GM18858 (cell line): ENCODE measurements at regions not wholly inside any gene's neighbourhood (a gene's known extent, or its start where the extent isn't known, plus 50 kb on each side); places are given as distances from the start of the nearest gene placed in this dataset.

Experiments used
- ATAC-seq: cut with Tn5 transposase; IDR thresholded peaks from one replicate; pipeline ENCODE4 v1.9.1; 2021; ENCODE audit not compliant: unreplicated experiment

DNA sequence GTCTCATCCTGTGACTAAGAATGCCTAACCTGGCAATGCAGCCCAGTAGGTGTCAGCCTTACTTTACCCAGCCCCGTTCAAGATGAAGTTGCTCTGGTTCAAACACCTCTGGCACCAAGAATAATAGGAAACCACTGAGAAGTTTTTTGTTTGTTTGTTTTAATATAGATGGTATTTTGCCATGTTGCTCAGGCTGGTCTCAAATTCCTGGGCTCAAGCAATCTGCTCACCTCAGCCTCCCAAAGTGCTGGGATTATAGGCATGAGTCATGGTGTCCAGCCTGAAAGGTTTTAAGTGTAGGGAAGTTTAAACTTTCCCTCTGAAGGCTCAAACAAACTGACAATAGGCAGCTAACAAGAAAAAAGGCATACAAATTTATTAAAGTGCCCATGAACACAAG, 51.2 kb upstream of the ABCC4 start:
- no peak for ATAC-seq

DNA sequence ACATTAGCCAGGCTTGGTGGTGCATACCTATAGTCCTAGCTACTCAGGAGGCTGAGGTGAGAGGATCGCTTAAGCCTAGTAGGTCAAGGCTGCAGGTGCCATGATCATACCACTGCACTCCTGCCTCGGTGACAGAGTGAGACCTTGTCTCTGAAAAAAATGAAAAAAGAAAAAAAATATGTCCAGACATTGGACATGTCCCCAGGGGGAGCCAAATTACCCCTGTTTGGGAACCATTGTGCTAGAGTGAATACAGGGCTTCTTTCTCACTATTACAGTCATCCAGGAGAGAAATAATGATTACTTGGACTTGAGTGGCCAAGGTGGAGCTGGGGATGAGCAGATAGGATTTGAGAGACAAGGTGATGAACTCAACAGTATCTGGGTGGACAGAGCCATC, 52.9 kb upstream of the ABCC4 start:
- no peak for ATAC-seq

DNA sequence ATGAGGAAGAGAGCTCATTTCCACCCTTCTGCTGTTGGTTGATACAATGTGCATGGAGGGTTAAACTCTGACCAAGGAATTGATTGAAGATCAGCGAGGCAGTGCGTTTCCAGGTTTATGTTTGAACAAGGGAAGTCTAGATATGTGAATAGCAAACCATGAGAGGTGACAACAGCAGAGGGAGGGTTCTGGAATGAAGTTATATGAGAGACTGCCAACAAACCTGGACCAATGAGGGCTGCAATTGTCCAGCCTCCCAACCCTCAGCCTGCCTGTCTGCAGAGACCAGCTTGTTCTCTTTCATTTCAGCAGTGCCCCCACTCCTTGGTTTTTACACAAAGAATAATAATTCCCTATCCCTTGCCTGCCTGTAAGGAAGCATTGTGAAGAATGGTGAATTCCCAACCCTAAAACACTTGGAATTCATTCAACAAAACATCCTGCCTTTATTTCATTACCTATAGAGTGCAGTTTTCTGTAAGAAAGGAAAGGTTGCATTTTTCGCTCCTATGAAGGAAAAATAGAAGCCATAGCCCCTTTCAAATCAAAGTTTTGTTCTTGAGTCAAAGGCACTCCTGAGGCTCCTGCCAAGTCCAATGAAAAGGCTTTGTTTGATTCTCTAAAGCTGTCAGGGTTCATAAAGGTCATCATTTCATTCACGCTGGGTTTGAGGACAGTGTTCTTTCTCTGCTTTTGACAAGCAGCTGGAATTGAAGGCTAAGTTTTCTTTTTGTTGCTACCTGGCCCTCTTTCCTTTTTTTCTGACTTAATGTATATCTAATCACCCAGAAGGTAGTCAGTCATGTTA, 53.6 kb upstream of the ABCC4 start:
- ATAC-seq = no peak

DNA sequence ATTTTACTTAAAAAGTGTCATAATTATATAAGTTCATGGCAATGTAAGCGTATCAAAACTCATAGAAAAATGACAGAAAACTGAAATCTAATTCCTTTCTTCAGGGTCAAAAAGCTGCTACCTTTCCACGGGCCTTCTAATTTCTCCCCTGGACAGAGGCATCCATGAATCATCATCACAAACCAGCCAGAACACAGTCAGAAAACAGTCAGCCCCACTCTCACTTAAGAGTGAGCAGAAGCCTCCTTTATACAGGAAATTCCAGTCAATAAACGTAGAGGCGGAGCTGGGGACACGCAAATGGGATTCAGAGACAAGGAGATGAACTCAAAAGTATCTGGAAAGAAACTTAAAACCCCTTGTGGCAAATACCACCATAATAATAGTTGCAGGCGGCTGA, 54.2 kb upstream of the ABCC4 start:
- no peak for ATAC-seq

DNA sequence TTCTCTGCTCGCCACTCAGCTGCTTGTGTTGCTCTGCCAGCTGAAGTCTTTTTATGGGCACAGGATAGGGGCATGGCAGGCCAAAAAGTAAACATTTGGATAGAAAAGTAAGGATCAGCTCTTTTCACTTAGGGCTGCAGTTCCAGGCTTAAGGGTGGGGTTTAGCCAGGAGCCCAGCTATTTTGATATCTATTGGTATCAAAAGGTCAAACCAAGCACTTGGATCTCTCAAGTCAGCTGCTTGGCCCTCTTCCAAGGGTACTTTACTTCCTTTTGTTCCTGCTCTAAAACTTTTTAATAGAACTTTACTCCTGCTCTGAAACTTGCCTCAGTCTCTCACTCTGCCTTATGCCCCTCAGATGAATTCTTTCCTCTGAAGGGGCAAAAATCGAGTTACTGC, 55.7 kb upstream of the ABCC4 start:
- ATAC-seq = no peak

DNA sequence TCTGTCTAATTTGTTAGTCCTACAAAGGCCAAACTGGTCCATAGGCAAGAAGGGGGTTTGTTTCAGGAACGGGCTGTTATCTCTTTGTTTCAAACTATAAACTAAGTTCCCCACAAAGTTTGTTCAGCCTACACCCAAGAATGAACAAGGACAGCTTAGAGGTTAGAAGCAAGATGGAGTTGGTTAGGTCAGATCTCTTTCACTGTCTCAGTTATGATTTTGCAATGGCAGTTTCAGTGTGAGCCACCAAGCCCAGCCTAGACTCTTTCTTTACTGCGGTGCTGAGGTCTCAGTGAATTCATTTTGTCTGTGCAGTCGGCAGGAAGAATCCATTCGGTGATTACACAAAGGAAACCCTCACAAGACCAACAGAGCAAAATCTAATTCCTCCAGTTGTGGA, 56.6 kb upstream of the ABCC4 start:
- no peak for ATAC-seq

DNA sequence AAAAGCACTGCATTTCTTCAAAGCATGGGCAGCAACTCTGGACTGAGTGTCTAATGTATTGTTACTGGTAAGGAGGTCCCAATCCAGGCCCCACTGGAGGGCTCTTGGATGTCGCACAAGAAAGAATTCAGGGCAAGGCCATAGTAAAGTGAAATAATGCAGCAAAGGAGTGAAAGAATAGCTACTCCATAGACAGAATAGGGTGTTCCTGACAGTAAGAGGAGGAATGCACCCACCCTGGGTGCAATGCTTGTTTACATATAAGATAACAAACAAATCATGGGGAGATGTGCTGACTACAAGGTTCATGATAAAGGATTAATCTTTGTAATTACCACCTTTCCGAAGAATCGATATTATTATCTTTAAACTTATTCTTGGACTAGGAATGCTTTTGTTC, 58.8 kb upstream of the ABCC4 start:
- ATAC-seq = no peak

DNA sequence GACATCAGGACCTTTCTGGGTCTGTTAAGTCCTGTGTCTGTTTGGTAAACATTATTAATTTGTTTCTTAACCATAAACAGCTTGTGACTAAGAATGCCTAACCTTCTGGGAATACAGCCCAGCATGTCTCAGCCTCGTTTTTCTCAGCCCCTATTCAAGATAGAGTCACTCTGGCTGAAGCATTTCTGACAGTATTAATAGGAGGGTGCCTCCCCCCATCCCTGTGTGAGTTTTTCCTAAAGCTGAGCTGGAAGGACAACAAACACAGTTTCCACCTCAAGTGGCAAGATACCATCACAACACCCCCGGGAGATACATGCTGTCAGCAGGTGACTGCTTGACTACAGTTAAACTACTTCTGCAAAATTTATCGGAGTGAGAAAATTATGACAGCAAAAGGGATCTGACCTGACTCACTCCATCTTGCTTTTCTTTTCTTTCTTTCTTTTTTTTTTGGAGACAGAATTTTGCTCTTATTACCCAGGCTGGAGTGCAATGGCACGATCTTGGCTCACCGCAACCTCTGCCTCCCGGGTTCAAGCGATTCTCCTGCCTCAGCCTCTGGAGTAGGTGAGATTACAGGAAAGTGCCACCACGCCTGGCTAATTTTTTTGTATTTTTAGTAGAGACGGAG, 59.3 kb upstream of the ABCC4 start:
- no peak for ATAC-seq

DNA sequence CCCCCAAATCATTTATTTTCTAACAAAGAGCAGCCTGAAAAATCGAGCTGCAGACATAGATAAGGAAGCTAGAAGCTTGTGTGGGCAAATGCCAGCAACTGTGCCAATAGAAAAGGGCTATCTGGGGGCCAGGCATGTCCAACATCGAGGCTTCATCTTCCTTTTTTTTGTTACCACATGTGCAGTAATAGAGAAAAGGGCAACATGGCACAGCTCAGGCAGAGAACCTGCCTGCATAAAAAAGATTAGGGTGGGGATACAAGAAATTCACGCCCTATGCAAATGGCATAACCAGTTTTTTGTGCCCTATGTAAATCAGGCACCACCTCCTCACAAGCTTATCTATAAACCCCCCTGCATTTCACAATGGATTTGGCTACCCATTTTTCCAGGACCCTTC, 60.4 kb upstream of the ABCC4 start:
- ATAC-seq = no peak

DNA sequence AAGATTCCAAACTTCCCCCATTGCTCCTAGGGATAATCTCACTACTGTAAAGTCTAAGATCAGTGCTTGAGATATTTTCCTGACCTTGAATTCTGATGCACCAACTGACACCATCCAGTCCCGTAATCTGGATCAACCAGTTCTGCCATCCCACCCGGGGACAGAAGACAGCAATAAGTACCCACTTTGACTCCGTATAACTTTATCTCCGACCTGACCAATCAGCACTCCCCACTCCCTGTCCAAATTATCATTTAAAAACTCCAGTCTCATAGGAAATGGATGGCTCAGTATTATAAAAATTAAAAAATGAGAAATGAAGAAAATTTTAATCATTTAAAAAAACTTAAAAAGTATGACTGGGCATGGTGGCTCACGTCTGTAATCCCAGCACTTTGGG, 61.4 kb upstream of the ABCC4 start:
- ATAC-seq = no peak

DNA sequence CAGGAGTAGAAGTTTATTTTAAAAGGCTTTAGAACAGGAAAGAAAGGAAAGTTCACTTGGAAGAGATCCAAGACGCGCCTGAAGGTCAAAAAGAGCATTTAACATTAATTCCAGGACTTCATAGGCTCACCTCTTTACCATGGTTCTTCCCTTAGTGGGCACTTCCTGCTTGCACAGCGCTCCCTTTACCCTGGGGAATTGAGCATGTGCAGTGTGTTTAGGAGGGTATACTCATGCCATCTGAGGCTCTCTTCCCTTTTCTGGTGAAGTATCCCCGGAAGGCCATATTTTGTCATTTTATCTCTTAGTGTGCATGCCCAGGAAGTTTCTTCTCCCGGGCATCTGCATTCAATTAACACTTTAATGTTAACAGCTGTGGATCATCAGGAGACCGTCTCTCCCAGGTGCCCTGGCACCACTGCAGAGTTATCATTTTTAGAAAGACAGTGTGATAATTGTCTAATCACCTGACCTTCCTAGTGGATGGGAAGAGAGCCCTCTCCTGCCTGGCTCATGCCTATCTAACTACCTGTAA, 66.1 kb upstream of the ABCC4 start:
- no peak for ATAC-seq

DNA sequence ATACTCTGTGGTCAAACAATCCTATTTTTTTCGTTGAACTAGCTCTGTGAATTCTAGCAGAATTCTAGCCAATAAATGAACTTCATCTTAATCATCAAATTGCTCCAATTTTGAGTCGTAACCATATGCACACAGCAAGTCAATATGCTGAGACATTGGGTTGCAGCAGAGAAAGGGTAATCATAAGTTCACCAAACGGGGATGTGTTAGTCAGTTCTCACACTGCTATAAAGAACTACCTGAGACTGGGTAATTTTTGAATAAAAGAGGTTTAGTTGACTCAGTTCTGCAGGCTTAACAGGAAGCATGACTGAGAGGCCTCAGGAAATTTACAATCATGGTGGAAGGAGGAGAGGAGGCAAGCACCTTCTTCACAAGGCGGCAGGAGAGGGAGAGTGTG, 67.7 kb upstream of the ABCC4 start:
- no peak for ATAC-seq

DNA sequence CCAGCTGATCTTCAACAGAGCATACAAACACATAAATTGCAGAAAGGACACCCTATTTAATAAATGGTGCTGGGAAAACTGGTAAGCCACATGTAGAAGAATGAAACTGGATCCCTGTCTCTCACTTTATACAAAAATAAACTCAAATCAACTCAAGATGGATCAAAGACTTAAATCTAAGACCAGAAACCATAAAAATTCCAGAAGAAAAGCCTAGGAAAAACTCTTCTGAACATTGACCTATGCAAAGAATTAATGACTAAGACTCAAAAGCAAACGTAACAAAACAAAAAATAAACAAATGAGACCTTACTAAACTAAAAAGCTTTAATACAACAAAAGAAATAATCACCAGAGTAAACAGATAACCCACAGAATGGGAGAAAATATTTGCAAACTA, 74.5 kb upstream of the ABCC4 start:
- no peak for ATAC-seq

DNA sequence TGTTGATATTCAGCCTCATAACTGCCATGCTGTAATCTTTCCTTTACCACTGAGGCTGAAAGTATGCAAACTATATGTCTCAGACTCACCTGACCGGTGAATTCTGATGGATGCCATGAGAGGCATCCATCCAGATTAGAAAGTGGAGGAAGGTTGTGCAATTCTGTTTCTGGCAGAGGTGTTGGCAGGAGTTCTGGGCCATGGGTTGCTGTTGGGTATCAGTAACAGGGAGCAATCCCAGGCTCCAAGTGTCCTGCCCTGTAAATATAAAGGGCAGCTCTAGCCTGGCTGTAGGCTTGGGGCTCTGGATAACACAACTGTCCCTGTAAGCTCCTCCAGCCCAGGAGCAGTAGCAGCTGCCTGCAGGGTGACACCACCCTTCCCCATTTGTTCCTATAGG, 77.4 kb upstream of the ABCC4 start:
- no peak for ATAC-seq

DNA sequence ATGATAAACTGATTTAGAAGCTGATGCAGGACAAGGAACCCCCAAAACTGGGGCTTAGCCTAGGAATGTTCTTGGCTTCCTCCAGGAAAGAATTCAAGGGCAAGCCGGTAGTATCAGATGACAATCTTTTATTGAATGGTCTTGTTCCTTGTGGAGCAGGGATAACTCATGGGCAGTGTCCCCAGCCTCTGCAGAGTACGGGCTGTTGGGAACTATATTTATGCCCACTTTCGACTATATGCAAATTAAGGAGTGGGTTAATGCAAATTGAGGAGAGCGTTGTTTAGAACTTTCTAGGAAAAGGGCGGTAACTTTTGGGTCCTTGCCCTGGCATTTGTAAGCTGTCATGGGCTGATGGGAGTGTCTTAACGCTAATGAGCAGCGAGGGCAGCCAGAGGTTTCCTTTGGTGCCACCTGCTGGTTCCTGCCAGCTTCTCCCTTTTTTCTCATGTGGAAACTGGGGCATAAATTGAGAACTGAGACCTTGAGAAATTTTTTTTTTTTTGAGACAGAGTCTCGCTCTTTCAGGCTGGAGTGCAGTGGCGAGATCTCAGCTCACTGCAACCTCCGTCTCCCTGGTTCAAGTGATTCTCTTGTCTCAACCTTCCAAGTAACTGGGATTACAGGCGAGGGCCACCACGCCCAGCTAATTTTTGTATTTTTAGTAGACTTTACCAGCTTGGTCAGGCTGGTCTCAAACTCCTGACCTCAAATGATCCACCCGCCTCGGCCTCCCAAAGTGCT, 79.4 kb upstream of the ABCC4 start:
- peak; percentile 82 for ATAC-seq

DNA sequence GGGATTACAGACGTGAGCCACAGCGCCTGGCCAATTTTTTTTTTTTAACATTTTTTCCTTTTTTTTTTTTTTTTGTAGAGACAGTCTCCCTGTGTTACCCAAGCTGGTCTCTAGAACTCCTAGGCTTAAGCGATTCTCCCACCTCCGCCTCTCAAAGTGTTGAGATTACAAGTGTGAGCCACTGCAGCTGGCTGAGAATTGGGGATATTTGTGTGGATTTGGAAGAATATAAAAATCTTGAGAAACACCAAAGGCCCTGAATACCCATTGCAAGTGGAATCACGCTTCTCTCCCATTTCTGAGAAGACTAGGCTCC, 79.9 kb upstream of the ABCC4 start:
- ATAC-seq = no peak

DNA sequence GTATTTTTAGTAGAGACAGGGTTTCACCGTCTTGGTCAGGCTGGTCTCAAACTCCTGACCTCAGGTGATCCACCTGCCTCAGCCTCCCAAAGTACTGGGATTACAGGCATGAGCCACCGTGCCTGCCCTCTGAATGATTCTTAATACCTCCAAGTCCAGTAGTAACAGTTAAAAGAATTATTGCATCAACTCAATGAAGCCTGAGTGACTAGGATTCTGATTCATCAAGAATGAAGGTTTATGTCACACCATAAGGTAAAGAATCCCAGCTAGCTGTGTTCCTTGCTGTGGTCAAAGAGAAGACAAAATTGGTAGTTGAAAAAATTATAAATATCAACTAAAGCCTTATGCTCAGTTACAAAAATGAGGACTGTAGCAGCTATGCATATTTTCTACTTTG, 81.2 kb upstream of the ABCC4 start:
- no peak for ATAC-seq

DNA sequence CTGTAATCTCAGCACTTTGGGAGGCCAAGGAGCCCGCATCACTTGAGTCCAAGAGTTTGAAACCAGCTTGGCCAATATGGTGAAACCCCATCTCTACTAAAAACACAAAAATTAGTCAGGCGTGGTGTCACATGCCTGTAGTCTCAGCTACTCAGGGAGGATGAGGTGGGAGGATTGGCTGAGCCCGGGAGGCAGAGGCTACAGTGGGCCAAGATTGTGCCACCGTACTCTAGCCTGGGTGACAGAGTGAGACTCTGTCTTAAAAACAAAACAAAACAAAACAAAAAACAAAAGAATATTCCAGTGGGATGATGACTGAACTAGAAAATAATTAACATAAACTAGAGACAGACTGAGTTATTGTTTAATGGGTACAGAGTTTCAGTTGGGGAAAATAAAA, 81.7 kb upstream of the ABCC4 start:
- no peak for ATAC-seq

DNA sequence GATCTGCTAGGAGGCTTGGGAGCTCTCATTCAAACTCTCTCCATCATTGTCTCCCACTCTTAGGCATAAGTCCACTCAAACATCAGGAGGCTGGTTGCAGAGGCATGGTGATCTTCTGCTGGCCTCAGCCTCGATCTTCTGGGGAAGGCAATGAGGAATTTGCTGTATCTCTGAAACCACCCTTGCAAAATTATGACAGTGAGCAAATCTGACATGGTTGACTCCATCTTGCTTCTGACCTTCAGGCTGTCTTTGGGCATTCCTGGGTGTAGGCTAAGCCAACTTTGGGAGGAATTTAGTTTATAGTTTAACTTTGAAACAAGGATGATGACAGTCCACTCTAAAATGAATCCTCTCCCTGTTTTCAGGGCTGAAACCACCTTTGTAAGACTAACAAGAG, 84.1 kb upstream of the ABCC4 start:
- no peak for ATAC-seq

DNA sequence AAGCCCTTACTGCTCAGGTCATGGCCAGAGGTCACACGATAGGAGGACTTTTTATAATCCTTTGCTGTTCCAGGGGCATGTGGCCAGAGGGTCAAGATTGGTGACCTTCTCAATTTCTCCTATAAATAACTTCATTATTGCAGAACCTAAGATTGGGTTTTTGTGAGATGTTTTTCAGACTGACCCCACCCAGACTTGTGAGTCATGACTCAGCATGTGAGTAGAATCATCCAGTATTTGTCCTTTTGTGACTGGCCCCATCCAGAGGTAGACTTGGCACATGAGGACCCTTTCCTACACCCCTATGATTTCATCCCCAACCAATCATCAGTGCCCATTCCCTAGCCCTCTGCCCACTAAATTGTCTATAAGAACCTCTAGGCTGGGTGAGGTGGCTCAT, 84.5 kb upstream of the ABCC4 start:
- no peak for ATAC-seq

DNA sequence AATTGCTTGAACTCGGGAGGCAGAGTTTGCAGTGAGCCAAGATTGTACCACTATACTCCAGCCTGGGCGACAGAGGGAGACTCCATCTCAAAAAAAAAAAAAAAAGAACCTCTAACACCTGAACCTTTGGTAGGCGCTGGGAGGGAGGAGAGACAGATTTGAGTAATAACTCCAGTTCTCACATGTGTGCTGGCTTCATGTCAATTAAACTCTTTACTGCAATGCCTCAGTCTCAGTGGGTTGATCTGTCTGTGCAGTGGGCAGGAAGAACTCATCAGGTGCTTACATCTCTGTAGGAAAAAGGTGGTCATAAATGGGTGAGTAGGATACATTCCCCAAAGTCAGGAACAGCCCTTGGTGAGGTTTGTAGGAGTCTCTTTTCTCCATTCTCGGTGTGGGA, 85.1 kb upstream of the ABCC4 start:
- ATAC-seq = no peak

DNA sequence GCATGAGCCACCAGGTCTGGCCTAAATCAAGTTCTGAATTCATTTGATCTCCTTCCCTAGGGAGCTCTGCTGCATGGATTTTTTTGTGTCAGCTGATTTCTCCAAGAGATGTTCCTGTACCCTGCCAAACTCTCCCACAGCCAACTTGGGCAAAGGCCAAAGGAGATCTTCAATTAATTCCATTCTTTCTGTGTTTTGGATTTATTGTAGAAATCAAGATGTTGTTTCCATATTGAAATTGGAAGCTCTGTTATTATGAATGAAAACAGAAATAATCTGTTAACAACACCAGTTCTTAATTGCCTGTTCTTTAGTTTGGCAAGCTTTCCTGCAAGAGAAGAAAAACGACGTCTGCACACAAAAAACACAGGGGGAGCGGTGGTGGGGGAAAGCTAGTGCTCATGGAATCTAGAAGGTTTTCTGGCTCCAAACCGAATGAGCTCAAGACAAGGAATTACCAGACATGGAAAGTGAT, 86.5 kb upstream of the ABCC4 start:
- no peak for ATAC-seq
